CD4-positive, alpha-beta T cell (primary cell): ENCODE measurements at regions not wholly inside any gene's neighbourhood (a gene's known extent, or its start where the extent isn't known, plus 50 kb on each side); places are given as distances from the start of the nearest gene placed in this dataset.

ENCODE experiments used
- ATAC-seq: fragments of 200-7000 bp; cut with Tn5 transposase; one replicate; pipeline ENCODE4 v1.10.0; 2022; ENCODE audit warnings: mild to moderate bottlenecking; ENCODE audit not compliant: poor library complexity
- CTCF ChIA-PET: fragments of 350-600 bp; sonication (Branson Sonifier 250); formaldehyde crosslinking; loops from one replicate; lab custom pipeline; 2021; ENCODE audit warnings: antibody characterized with exemption, inconsistent platforms; lab: Charles Lee
- POLR2A ChIA-PET: fragments of 350-600 bp; sonication (Branson Sonifier 250); formaldehyde crosslinking; loops from one replicate; lab custom pipeline; 2021; ENCODE audit warnings: antibody characterized with exemption, inconsistent platforms; lab: Charles Lee
- DNase-seq, 14 experiments: peaks; one replicate each; pipeline ENCODE4 v3.0.0-alpha.2; 2013 to 2020; ENCODE audit warnings: mixed read lengths in 2 of 14
- H3K27ac ChIP-seq, 2 donors: one replicate each; pipeline versions ENCODE4 v1.5.1 to v1.7.0; 2013; ENCODE audit warnings: low read length in 2 of 2, low read depth in 1 of 2, mild to moderate bottlenecking in 1 of 2
- H3K27me3 ChIP-seq, 2 experiments: 1 replicate in 1 of 2; 2 replicates in 1 of 2; pipeline versions ENCODE4 v1.6.1 to v1.7.0; 2013; ENCODE audit warnings: low read length in 2 of 2, control low read depth in 1 of 2, mild to moderate bottlenecking in 1 of 2, moderate library complexity in 1 of 2; ENCODE audit not compliant: insufficient read depth in 2 of 2, control insufficient read depth in 1 of 2
- H3K36me3 ChIP-seq: one replicate; pipeline ENCODE4 v1.6.1; 2013; ENCODE audit warnings: low read length, control low read depth; ENCODE audit not compliant: insufficient read depth
- H3K4me1 ChIP-seq: one replicate; pipeline ENCODE4 v1.6.1; 2013; ENCODE audit warnings: low read length, control low read depth; ENCODE audit not compliant: insufficient read depth
- H3K4me3 ChIP-seq: one replicate; pipeline ENCODE4 v1.5.1; 2013; ENCODE audit warnings: mild to moderate bottlenecking, low read length, moderate library complexity
- H3K9me3 ChIP-seq, 2 experiments: 1 replicate in 1 of 2; 2 replicates in 1 of 2; pipeline versions ENCODE4 v1.6.1 to v1.7.0; 2013; ENCODE audit warnings: low read length in 2 of 2, mild to moderate bottlenecking in 2 of 2, control low read depth in 1 of 2, moderate library complexity in 1 of 2; ENCODE audit not compliant: control insufficient read depth in 1 of 2, insufficient read depth in 1 of 2
- H3K27ac Mint-ChIP-seq: one replicate; pipeline ENCODE4 v1.8.0; 2020; ENCODE audit warnings: mixed read lengths
- H3K27me3 Mint-ChIP-seq: one replicate; pipeline ENCODE4 v1.8.0; 2021; ENCODE audit warnings: mixed read lengths
- H3K36me3 Mint-ChIP-seq: one replicate; pipeline ENCODE4 v1.8.0; 2021; ENCODE audit warnings: low read depth, mixed read lengths
- H3K4me1 Mint-ChIP-seq: one replicate; pipeline ENCODE4 v1.8.0; 2021; ENCODE audit warnings: low read depth, mixed read lengths
- H3K4me3 Mint-ChIP-seq: one replicate; pipeline ENCODE4 v1.8.0; 2020; ENCODE audit warnings: mild to moderate bottlenecking, mixed read lengths
- H3K9me3 Mint-ChIP-seq: one replicate; pipeline ENCODE4 v1.8.0; 2020; ENCODE audit warnings: mixed read lengths
- CTCF ChIP-seq: fragments of 200-600 bp; IDR thresholded peaks from one replicate; pipeline ENCODE4 v1.8.0; 2022; ENCODE audit warnings: antibody characterized with exemption, mild to moderate bottlenecking
- intact Hi-C, 2 experiments: fragments of 100-400 bp; cut with DNase I in 1 of 2; cut with micrococcal nuclease in 1 of 2; formaldehyde crosslinking; loops; one replicate each; pipeline versions ENCODE4 v1.15.1 to v1.9.0; 2023 to 2025; cut with DNase I, micrococcal nuclease

- CTCF ChIA-PET: no interaction called here
- no peak for ATAC-seq
- H3K27me3 ChIP-seq: no peaks in the 10 kb centered on the region
- Mint-ChIP-seq H3K4me1 (no peaks in the 10 kb centered on the region), H3K36me3 (no peaks in the 10 kb centered on the region), H3K27me3 (peaks cover 5% of the 10 kb centered on the region), H3K4me3 (no peak overlapping the region), H3K9me3 (peaks cover 11% of the 10 kb centered on the region), H3K27ac (no peak overlapping the region)
- intact Hi-C loops: no loop called here
- no peaks in the 10 kb centered on the region for H3K4me1 ChIP-seq
- H3K36me3 ChIP-seq: no peaks in the 10 kb centered on the region
- POLR2A ChIA-PET: no interaction called here
- TF ChIP-seq CTCF: no peak
- peaks cover 0 to 6% of the 10 kb centered on the region in 2 experiments for H3K9me3 ChIP-seq
- H3K4me3 ChIP-seq: no peak overlapping the region
- no peak for DNase-seq
- no peak overlapping the region for H3K27ac ChIP-seq
These were observed 253.0 kb upstream of the NSMCE3 start for GRCh38 chr15:29522373-29523276.

GRCh38 chr15:29518442-29518841 lies 248.8 kb upstream of the NSMCE3 start:
- H3K27ac Mint-ChIP-seq: no peak overlapping the region
- peaks cover 11% of the 10 kb centered on the region for H3K9me3 Mint-ChIP-seq
- Histone ChIP-seq H3K4me1 (no peaks in the 10 kb centered on the region), H3K36me3 (no peaks in the 10 kb centered on the region), H3K4me3 (no peak overlapping the region), H3K9me3 (peaks cover 0 to 3% of the 10 kb centered on the region in 2 experiments), H3K27ac (no peak overlapping the region), H3K27me3 (peaks cover 0 to 2% of the 10 kb centered on the region in 2 experiments)
- POLR2A ChIA-PET: no interaction called here
- CTCF ChIA-PET: no interaction called here
- ATAC-seq: no peak
- H3K36me3 Mint-ChIP-seq: no peaks in the 10 kb centered on the region
- no peaks in the 10 kb centered on the region for H3K4me1 Mint-ChIP-seq
- H3K27me3 Mint-ChIP-seq: peaks cover 15% of the 10 kb centered on the region
- no peak for TF ChIP-seq CTCF
- no peak overlapping the region for H3K4me3 Mint-ChIP-seq
- intact Hi-C loops: no loop called here
- no peak for DNase-seq

- H3K36me3 Mint-ChIP-seq: no peaks in the 10 kb centered on the region
- no peak for DNase-seq
- H3K27me3 Mint-ChIP-seq: peaks cover 15% of the 10 kb centered on the region
- TF ChIP-seq CTCF: no peak
- Histone ChIP-seq H3K27ac (no peak overlapping the region), H3K4me3 (no peak overlapping the region), H3K36me3 (no peaks in the 10 kb centered on the region), H3K27me3 (peaks cover 0 to 2% of the 10 kb centered on the region in 2 experiments), H3K4me1 (no peaks in the 10 kb centered on the region), H3K9me3 (peaks cover 0 to 3% of the 10 kb centered on the region in 2 experiments)
- H3K9me3 Mint-ChIP-seq: peaks cover 11% of the 10 kb centered on the region
- no peaks in the 10 kb centered on the region for H3K4me1 Mint-ChIP-seq
- CTCF ChIA-PET: no interaction called here
- no peak overlapping the region for H3K27ac Mint-ChIP-seq
- POLR2A ChIA-PET: no interaction called here
- H3K4me3 Mint-ChIP-seq: no peak overlapping the region
- no peak for ATAC-seq
- intact Hi-C loops: no loop called here
These were observed 248.2 kb upstream of the NSMCE3 start for GRCh38 chr15:29517829-29518228.
